ENCODE measurements at regions not wholly inside any gene's neighbourhood (a gene's known extent, or its start where the extent isn't known, plus 50 kb on each side); places are given as distances from the start of the nearest gene placed in this dataset.
"Not testable (repeated sequence)": the region's sequence is repeated elsewhere in the genome, so short reads cannot be mapped to it uniquely, and the experiment has no call there.

GRCh38 chr9:97778740-97779139, 74.3 kb upstream of the FOXE1 start:
- intact Hi-C loops (cut with micrococcal nuclease); H3K4me1 Mint-ChIP-seq (ENCODE audit: low read depth); POLR2A ChIA-PET; H3K27ac Mint-ChIP-seq; DNase-seq; H3K36me3 Mint-ChIP-seq; CTCF ChIA-PET; H3K4me3 Mint-ChIP-seq: not testable (repeated sequence)
- Mint-ChIP-seq H3K27me3 (peaks cover 13% of the 10 kb centered on the region), H3K9me3 (peaks cover 24% of the 10 kb centered on the region)

- peaks cover 24% of the 10 kb centered on the region for H3K9me3 Mint-ChIP-seq
- no peaks in the 10 kb centered on the region for H3K4me1 Mint-ChIP-seq (ENCODE audit: low read depth)
- ChIA-PET CTCF (no interaction called here), POLR2A (no interaction called here)
- no peak for DNase-seq
- no peak overlapping the region for H3K27ac Mint-ChIP-seq
- no peak overlapping the region for H3K4me3 Mint-ChIP-seq
- H3K36me3 Mint-ChIP-seq: peaks cover 7% of the 10 kb centered on the region
- intact Hi-C loops (cut with micrococcal nuclease): loop anchor here (5.0 kb wide), 1 partner anchor 52 kb away; no protein-coding TSS in a partner anchor
- H3K27me3 Mint-ChIP-seq: peaks cover 10% of the 10 kb centered on the region
These were observed 73.4 kb upstream of the FOXE1 start for GRCh38 chr9:97779608-97780007.

- peaks cover 7% of the 10 kb centered on the region for H3K36me3 Mint-ChIP-seq
- intact Hi-C loops (cut with micrococcal nuclease): loop anchor here (5.0 kb wide), 1 partner anchor 55 kb away; no protein-coding TSS in a partner anchor
- peaks cover 8% of the 10 kb centered on the region for H3K27me3 Mint-ChIP-seq
- ChIA-PET POLR2A (no interaction called here), CTCF (interaction anchor here (0.7 kb wide), 1 partner anchor 56 kb away, joined by 3 read pairs; no protein-coding TSS in a partner anchor)
- peaks cover 24% of the 10 kb centered on the region for H3K9me3 Mint-ChIP-seq
- H3K4me1 Mint-ChIP-seq (ENCODE audit: low read depth): no peaks in the 10 kb centered on the region
- DNase-seq: no peak
- H3K27ac Mint-ChIP-seq: no peak overlapping the region
- no peak overlapping the region for H3K4me3 Mint-ChIP-seq
These were observed 71.1 kb upstream of the FOXE1 start for GRCh38 chr9:97781902-97782301.

GRCh38 chr9:97786341-97786740, 66.7 kb upstream of the FOXE1 start:
- Mint-ChIP-seq H3K27ac (no peak overlapping the region), H3K4me1 (ENCODE audit: low read depth) (no peaks in the 10 kb centered on the region), H3K27me3 (peaks cover 8% of the 10 kb centered on the region), H3K4me3 (no peak overlapping the region), H3K36me3 (no peaks in the 10 kb centered on the region), H3K9me3 (no peaks in the 10 kb centered on the region)
- DNase-seq: no peak
- CTCF ChIA-PET: no interaction called here
- POLR2A ChIA-PET: no interaction called here
- intact Hi-C loops (cut with micrococcal nuclease): no loop called here

GRCh38 chr9:97787551-97787950, 65.5 kb upstream of the FOXE1 start:
- Mint-ChIP-seq H3K9me3 (no peaks in the 10 kb centered on the region), H3K27ac (no peak overlapping the region), H3K4me1 (ENCODE audit: low read depth) (no peaks in the 10 kb centered on the region), H3K36me3 (no peaks in the 10 kb centered on the region), H3K4me3 (no peak overlapping the region), H3K27me3 (peaks cover 8% of the 10 kb centered on the region)
- CTCF ChIA-PET: no interaction called here
- intact Hi-C loops (cut with micrococcal nuclease): no loop called here
- no peak for DNase-seq
- POLR2A ChIA-PET: no interaction called here

GRCh38 chr9:97788763-97789663, 64.0 kb upstream of the FOXE1 start:
- intact Hi-C loops (cut with micrococcal nuclease): no loop called here
- Mint-ChIP-seq H3K4me3 (no peak overlapping the region), H3K9me3 (no peaks in the 10 kb centered on the region), H3K4me1 (ENCODE audit: low read depth) (no peaks in the 10 kb centered on the region), H3K27me3 (peaks cover 8% of the 10 kb centered on the region), H3K27ac (no peak overlapping the region), H3K36me3 (no peaks in the 10 kb centered on the region)
- ChIA-PET CTCF (no interaction called here), POLR2A (no interaction called here)
- DNase-seq: no peak

- CTCF ChIA-PET: no interaction called here
- POLR2A ChIA-PET: no interaction called here
- H3K36me3 Mint-ChIP-seq: no peaks in the 10 kb centered on the region
- no peaks in the 10 kb centered on the region for H3K4me1 Mint-ChIP-seq (ENCODE audit: low read depth)
- no peak for DNase-seq
- no peak overlapping the region for H3K27ac Mint-ChIP-seq
- intact Hi-C loops (cut with micrococcal nuclease): no loop called here
- peaks cover 8% of the 10 kb centered on the region for H3K27me3 Mint-ChIP-seq
- no peaks in the 10 kb centered on the region for H3K9me3 Mint-ChIP-seq
- no peak overlapping the region for H3K4me3 Mint-ChIP-seq
These were observed 62.5 kb upstream of the FOXE1 start for GRCh38 chr9:97790542-97790941.

- no peak for DNase-seq
- intact Hi-C loops (cut with micrococcal nuclease): no loop called here
- Mint-ChIP-seq H3K27ac (no peak overlapping the region), H3K9me3 (no peaks in the 10 kb centered on the region), H3K4me3 (no peak overlapping the region), H3K36me3 (no peaks in the 10 kb centered on the region), H3K27me3 (peaks cover 8% of the 10 kb centered on the region), H3K4me1 (ENCODE audit: low read depth) (no peaks in the 10 kb centered on the region)
- ChIA-PET CTCF (no interaction called here), POLR2A (no interaction called here)
These were observed 61.5 kb upstream of the FOXE1 start for GRCh38 chr9:97791542-97791941.

GRCh38 chr9:97793067-97793466, 60.0 kb upstream of the FOXE1 start:
- POLR2A ChIA-PET: no interaction called here
- no peak for DNase-seq
- Mint-ChIP-seq H3K4me3 (no peak overlapping the region), H3K27ac (no peak overlapping the region), H3K9me3 (no peaks in the 10 kb centered on the region), H3K4me1 (ENCODE audit: low read depth) (no peaks in the 10 kb centered on the region), H3K36me3 (no peaks in the 10 kb centered on the region), H3K27me3 (peaks cover 3% of the 10 kb centered on the region)
- intact Hi-C loops (cut with micrococcal nuclease): no loop called here
- CTCF ChIA-PET: interaction anchor here (1.6 kb wide), 1 partner anchor 98 kb away, joined by 5 read pairs; no protein-coding TSS in a partner anchor

- H3K4me3 Mint-ChIP-seq: no peak overlapping the region
These were observed 58.4 kb upstream of the FOXE1 start for GRCh38 chr9:97794666-97795065.

GRCh38 chr9:97796176-97796575, 56.9 kb upstream of the FOXE1 start:
- H3K27ac Mint-ChIP-seq; POLR2A ChIA-PET; H3K36me3 Mint-ChIP-seq; H3K4me1 Mint-ChIP-seq (ENCODE audit: low read depth); H3K4me3 Mint-ChIP-seq; H3K27me3 Mint-ChIP-seq; CTCF ChIA-PET; intact Hi-C loops (cut with micrococcal nuclease); DNase-seq; H3K9me3 Mint-ChIP-seq: not testable (repeated sequence)

More at GRCh38 chr9:97794666-97795065, 58.4 kb upstream of the FOXE1 start:
- H3K27ac Mint-ChIP-seq: no peak overlapping the region
- H3K9me3 Mint-ChIP-seq: no peaks in the 10 kb centered on the region
- no peaks in the 10 kb centered on the region for H3K4me1 Mint-ChIP-seq (ENCODE audit: low read depth)
- H3K36me3 Mint-ChIP-seq: no peaks in the 10 kb centered on the region
- no peaks in the 10 kb centered on the region for H3K27me3 Mint-ChIP-seq
- ChIA-PET CTCF (no interaction called here), POLR2A (no interaction called here)
- intact Hi-C loops (cut with micrococcal nuclease): no loop called here
- no peak for DNase-seq

- intact Hi-C loops (cut with micrococcal nuclease): loop anchor here (5.0 to 10.0 kb wide), 3 partner anchors 46 to 166 kb away; partner anchors contain the start of genes NCBP1 and TSTD2
- no peaks in the 10 kb centered on the region for H3K36me3 Mint-ChIP-seq
- no peaks in the 10 kb centered on the region for H3K9me3 Mint-ChIP-seq
- H3K4me1 Mint-ChIP-seq (ENCODE audit: low read depth): peaks cover 3% of the 10 kb centered on the region
- no peak overlapping the region for H3K4me3 Mint-ChIP-seq
- DNase-seq: no peak
- POLR2A ChIA-PET: no interaction called here
- H3K27me3 Mint-ChIP-seq: peaks cover 12% of the 10 kb centered on the region
- H3K27ac Mint-ChIP-seq: no peak overlapping the region
- CTCF ChIA-PET: no interaction called here
These were observed 51.8 kb upstream of the FOXE1 start for GRCh38 chr9:97801180-97801579.

- CTCF ChIA-PET: no interaction called here
- Mint-ChIP-seq H3K36me3 (no peaks in the 10 kb centered on the region), H3K27me3 (peaks cover 12% of the 10 kb centered on the region), H3K4me1 (ENCODE audit: low read depth) (peaks cover 3% of the 10 kb centered on the region), H3K9me3 (no peaks in the 10 kb centered on the region), H3K4me3 (no peak overlapping the region), H3K27ac (peak overlapping the region; percentile 13)
- POLR2A ChIA-PET: no interaction called here
- intact Hi-C loops (cut with micrococcal nuclease): loop anchor here (5.0 to 10.0 kb wide), 3 partner anchors 45 to 167 kb away; partner anchors contain the start of genes NCBP1 and TSTD2
- no peak for DNase-seq
These were observed 50.8 kb upstream of the FOXE1 start for GRCh38 chr9:97802276-97802675.

Measured in activated CD4-positive, alpha-beta memory T cell treated with anti-CD3 and anti-CD28 coated beads for 36 hours (primary cell).